ENCODE measurements at regions not wholly inside any gene's neighbourhood (a gene's known extent, or its start where the extent isn't known, plus 50 kb on each side); places are given as distances from the start of the nearest gene placed in this dataset.

- no peak for DNase-seq
- Mint-ChIP-seq H3K9me3 (ENCODE audit: unreplicated experiment) (no peaks in the 10 kb centered on the region), H3K27ac (ENCODE audit: unreplicated experiment) (no peak overlapping the region), H3K4me3 (ENCODE audit: unreplicated experiment) (no peak overlapping the region), H3K4me1 (ENCODE audit: low read depth, unreplicated experiment) (no peaks in the 10 kb centered on the region), H3K27me3 (ENCODE audit: unreplicated experiment) (peaks cover 5% of the 10 kb centered on the region), H3K36me3 (ENCODE audit: unreplicated experiment) (no peaks in the 10 kb centered on the region)
- TF ChIP-seq CTCF (IDR thresholded peaks at IDR 0.05; ENCODE audit: partially characterized antibody, unreplicated experiment) = no peak
Observed at GRCh38 chr6:144339859-144340452, 54.8 kb downstream of the UTRN start.

DNA sequence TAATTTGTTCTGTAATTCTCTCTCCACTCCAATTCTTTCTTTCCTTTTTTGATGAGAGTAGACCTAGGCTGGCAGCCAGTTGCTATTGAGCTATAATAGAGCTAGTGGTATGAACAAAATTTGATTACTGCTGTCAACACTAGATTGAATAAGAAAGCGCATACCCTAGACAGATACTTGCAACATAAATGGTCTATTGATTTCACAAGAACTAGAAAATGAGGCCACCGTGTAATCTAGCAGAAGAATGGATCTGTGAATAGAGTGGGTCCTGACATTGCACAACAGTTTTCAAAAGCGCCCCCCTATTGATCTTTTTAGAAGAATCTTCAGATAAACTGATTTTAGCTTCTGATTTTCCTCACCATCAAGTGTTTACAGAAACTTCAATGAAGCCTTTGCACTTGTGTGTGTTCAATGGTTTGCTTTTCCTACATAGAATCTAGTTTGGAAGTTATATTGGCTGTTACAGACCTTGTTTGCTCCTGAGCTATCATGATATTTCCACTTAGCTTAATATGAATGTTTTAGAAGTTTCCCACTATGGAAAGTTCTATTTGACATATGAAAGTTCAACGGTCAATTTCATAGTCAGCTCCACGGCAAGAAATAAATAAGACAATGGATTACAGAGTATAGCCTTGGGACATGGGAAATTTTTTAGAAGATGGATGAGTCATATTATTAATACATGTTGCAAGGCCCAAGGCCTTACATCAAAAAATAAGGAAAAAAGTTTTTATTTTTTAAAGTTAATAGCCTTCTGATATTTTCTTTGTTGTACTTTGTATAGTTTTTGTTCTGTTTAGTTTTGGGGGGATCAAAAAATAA, 55.6 kb downstream of the UTRN start:
- Mint-ChIP-seq H3K27ac (ENCODE audit: unreplicated experiment) (no peak overlapping the region), H3K27me3 (ENCODE audit: unreplicated experiment) (peaks cover 2% of the 10 kb centered on the region), H3K4me1 (ENCODE audit: low read depth, unreplicated experiment) (no peaks in the 10 kb centered on the region), H3K4me3 (ENCODE audit: unreplicated experiment) (no peak overlapping the region), H3K9me3 (ENCODE audit: unreplicated experiment) (no peaks in the 10 kb centered on the region), H3K36me3 (ENCODE audit: unreplicated experiment) (no peaks in the 10 kb centered on the region)
- no peak for DNase-seq
- no peak for TF ChIP-seq CTCF (IDR thresholded peaks at IDR 0.05; ENCODE audit: partially characterized antibody, unreplicated experiment)

- Mint-ChIP-seq H3K27me3 (ENCODE audit: unreplicated experiment) (peaks cover under 1% of the 10 kb centered on the region), H3K27ac (ENCODE audit: unreplicated experiment) (no peak overlapping the region), H3K9me3 (ENCODE audit: unreplicated experiment) (no peaks in the 10 kb centered on the region), H3K4me3 (ENCODE audit: unreplicated experiment) (no peak overlapping the region), H3K4me1 (ENCODE audit: low read depth, unreplicated experiment) (no peaks in the 10 kb centered on the region), H3K36me3 (ENCODE audit: unreplicated experiment) (no peaks in the 10 kb centered on the region)
- no peak for TF ChIP-seq CTCF (IDR thresholded peaks at IDR 0.05; ENCODE audit: partially characterized antibody, unreplicated experiment)
- DNase-seq = no peak
Observed at GRCh38 chr6:144341831-144342527, 56.8 kb downstream of the UTRN start.

GRCh38 chr6:144343701-144344428, 58.7 kb downstream of the UTRN start:
- TF ChIP-seq CTCF (IDR thresholded peaks at IDR 0.05; ENCODE audit: partially characterized antibody, unreplicated experiment) = no peak
- no peaks in the 10 kb centered on the region for H3K27me3 Mint-ChIP-seq (ENCODE audit: unreplicated experiment)
- H3K27ac Mint-ChIP-seq (ENCODE audit: unreplicated experiment) = no peak overlapping the region
- no peaks in the 10 kb centered on the region for H3K9me3 Mint-ChIP-seq (ENCODE audit: unreplicated experiment)
- no peak overlapping the region for H3K4me3 Mint-ChIP-seq (ENCODE audit: unreplicated experiment)
- H3K4me1 Mint-ChIP-seq (ENCODE audit: low read depth, unreplicated experiment) = no peaks in the 10 kb centered on the region
- DNase-seq = no peak
- H3K36me3 Mint-ChIP-seq (ENCODE audit: unreplicated experiment) = no peaks in the 10 kb centered on the region
